ENCODE measurements at regions not wholly inside any gene's neighbourhood (a gene's known extent, or its start where the extent isn't known, plus 50 kb on each side); places are given as distances from the start of the nearest gene placed in this dataset.

DNA sequence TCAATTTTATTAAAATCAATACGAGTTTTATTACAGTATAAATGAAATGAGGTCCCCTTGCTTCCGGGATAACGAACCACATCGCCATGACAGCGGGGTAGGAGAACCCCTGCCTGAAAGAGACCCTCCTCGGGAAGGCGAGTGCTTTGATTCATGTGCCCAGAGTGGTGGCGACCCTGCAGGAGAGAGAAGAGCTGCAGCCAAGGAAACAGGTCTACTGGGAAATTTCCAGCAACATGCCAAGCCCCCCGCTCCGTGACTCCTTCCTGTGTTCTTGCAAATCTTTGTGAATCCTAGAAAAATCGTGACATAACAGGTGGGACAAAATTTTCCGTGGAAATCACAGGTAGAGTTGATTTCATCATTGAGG, 162.5 kb downstream of the WSCD1 start:
- intact Hi-C loops (cut with micrococcal nuclease; ENCODE audit: unreplicated experiment), result no loop called here
- Histone ChIP-seq H3K36me3 (ENCODE audit: low read depth) (no peaks in the 10 kb centered on the region), H3K9me2 (ENCODE audit: insufficient read depth) (no peaks in the 10 kb centered on the region), H2AFZ (no peak overlapping the region), H4K20me1 (ENCODE audit: insufficient read depth) (peaks cover 7% of the 10 kb centered on the region), H3K4me1 (replicated peaks; ENCODE audit: insufficient read depth) (no peaks in the 10 kb centered on the region), H3K79me2 (ENCODE audit: low read depth) (no peaks in the 10 kb centered on the region), H3F3A (ENCODE audit: insufficient read depth, low read depth) (no peaks in the 10 kb centered on the region), H3K4me2 (no peak overlapping the region), H3K4me3 (no peak overlapping the region), H3K9me3 (ENCODE audit: insufficient read depth, low read depth) (no peaks in the 10 kb centered on the region; the same call in 1 of the 2 replicates), H3K27me3 (ENCODE audit: insufficient read depth, low read depth) (peaks cover 87% of the 10 kb centered on the region), H3K27ac (no peak overlapping the region)
- TF ChIP-seq, protein P1, sequence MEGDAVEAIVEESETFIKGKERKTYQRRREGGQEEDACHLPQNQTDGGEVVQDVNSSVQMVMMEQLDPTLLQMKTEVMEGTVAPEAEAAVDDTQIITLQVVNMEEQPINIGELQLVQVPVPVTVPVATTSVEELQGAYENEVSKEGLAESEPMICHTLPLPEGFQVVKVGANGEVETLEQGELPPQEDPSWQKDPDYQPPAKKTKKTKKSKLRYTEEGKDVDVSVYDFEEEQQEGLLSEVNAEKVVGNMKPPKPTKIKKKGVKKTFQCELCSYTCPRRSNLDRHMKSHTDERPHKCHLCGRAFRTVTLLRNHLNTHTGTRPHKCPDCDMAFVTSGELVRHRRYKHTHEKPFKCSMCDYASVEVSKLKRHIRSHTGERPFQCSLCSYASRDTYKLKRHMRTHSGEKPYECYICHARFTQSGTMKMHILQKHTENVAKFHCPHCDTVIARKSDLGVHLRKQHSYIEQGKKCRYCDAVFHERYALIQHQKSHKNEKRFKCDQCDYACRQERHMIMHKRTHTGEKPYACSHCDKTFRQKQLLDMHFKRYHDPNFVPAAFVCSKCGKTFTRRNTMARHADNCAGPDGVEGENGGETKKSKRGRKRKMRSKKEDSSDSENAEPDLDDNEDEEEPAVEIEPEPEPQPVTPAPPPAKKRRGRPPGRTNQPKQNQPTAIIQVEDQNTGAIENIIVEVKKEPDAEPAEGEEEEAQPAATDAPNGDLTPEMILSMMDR (conservative IDR thresholded peaks at IDR 0.05), result no peak
- no peak for TF ChIP-seq EZH2 (IDR thresholded peaks at IDR 0.05; ENCODE audit: low read depth)
- CTCF ChIA-PET, result no interaction called here
- POLR2A ChIA-PET (ENCODE audit: unreplicated experiment), result no interaction called here
- no peak for DNase-seq
- no TSS peak for BruUV-seq (replicated peaks)

DNA sequence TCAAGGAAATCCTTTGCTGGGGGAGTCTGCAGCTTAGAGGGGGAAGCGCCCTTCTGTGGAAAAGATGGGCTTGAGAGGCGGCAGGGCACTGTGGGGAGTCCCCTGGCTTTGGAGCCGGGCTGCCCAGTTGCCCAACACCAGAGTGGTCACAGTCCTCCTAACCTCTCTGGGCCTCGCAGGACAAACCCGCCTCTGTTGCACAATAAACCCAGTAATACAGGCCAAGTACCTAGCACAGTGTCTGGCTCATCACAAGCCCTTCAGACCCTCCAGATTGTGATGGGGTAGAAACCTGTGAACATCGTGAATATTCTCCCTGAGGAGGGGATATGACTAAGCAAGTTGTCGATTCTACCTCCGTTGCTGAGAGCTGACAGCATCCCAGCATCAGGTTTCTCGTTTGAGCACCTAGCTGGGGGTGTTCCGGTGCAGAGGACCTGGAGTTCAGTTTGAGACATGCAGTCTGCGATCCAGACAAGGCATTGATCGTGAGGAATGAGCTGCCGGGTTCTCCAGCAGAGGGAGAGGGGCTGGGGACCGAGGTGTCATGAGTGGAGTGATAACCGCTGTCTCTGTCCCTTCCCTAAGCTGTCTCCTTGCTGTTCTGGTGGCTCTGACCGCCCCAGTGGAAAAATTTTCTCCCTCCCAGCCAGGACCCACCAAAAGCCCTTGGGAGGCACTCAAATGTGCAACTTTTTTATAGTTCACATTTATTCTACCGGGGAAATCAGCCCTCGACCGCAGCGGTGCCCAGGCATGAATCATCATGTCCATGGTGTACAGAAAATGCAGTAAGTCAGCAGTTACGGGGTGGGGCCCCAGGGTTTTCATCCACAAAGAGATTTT, 161.9 kb downstream of the WSCD1 start:
- Histone ChIP-seq H3K4me3 (no peak overlapping the region), H3K36me3 (ENCODE audit: low read depth) (no peaks in the 10 kb centered on the region), H3K9me3 (ENCODE audit: insufficient read depth, low read depth) (no peaks in the 10 kb centered on the region; the same call in 1 of the 2 replicates), H4K20me1 (ENCODE audit: insufficient read depth) (peaks cover 1% of the 10 kb centered on the region), H3K4me2 (no peak overlapping the region), H3F3A (ENCODE audit: insufficient read depth, low read depth) (no peaks in the 10 kb centered on the region), H3K79me2 (ENCODE audit: low read depth) (no peaks in the 10 kb centered on the region), H3K9me2 (ENCODE audit: insufficient read depth) (no peaks in the 10 kb centered on the region), H3K4me1 (replicated peaks; ENCODE audit: insufficient read depth) (no peaks in the 10 kb centered on the region), H3K27me3 (ENCODE audit: insufficient read depth, low read depth) (peaks cover 82% of the 10 kb centered on the region), H3K27ac (no peak overlapping the region), H2AFZ (no peak overlapping the region)
- DNase-seq, result no peak
- intact Hi-C loops (cut with micrococcal nuclease; ENCODE audit: unreplicated experiment), result no loop called here
- no TSS peak for BruUV-seq (replicated peaks)
- ChIA-PET CTCF (no interaction called here), POLR2A (ENCODE audit: unreplicated experiment) (no interaction called here)
- TF ChIP-seq, protein P1 (conservative IDR thresholded peaks at IDR 0.05), result no peak
- no peak for TF ChIP-seq EZH2 (IDR thresholded peaks at IDR 0.05; ENCODE audit: low read depth)

DNA sequence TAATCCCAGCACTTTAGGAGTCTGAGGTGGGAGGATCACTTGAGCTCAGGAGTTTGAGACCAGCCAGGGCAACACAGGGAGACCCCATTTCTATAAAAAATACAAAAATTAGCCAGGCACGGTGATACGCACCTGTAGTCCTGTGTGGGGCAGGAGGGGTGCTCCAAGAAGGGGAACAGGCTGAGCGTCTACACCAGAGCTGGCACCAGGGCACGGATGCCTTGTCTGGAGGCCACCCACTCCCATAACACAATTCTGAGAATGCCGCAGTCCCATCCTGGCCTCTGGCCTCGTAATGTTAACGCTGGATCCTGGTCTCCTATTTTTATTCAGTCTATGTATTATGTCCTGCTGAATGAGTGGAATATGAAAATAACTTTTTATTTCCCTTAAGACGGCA, 161.3 kb downstream of the WSCD1 start:
- Histone ChIP-seq H3K27me3 (ENCODE audit: insufficient read depth, low read depth) (peaks cover 75% of the 10 kb centered on the region), H3K36me3 (ENCODE audit: low read depth) (no peaks in the 10 kb centered on the region), H3K4me1 (replicated peaks; ENCODE audit: insufficient read depth) (no peaks in the 10 kb centered on the region), H3K4me3 (no peak overlapping the region), H3K4me2 (no peak overlapping the region), H3K27ac (no peak overlapping the region), H3K9me2 (ENCODE audit: insufficient read depth) (no peaks in the 10 kb centered on the region), H3K9me3 (ENCODE audit: insufficient read depth, low read depth) (no peaks in the 10 kb centered on the region; the same call in 1 of the 2 replicates), H4K20me1 (ENCODE audit: insufficient read depth) (no peaks in the 10 kb centered on the region; the same call in 1 of the 2 replicates), H2AFZ (no peak overlapping the region), H3K79me2 (ENCODE audit: low read depth) (no peaks in the 10 kb centered on the region), H3F3A (ENCODE audit: insufficient read depth, low read depth) (no peaks in the 10 kb centered on the region)
- no TSS peak for BruUV-seq (replicated peaks)
- CTCF ChIA-PET, result no interaction called here
- no peak for DNase-seq
- POLR2A ChIA-PET (ENCODE audit: unreplicated experiment), result no interaction called here
- intact Hi-C loops (cut with micrococcal nuclease; ENCODE audit: unreplicated experiment), result no loop called here
- TF ChIP-seq EZH2 (IDR thresholded peaks at IDR 0.05; ENCODE audit: low read depth), result no peak
- TF ChIP-seq, protein P1 (conservative IDR thresholded peaks at IDR 0.05), result no peak
